Stimulated activated naive CD8-positive, alpha-beta T cell treated with anti-CD3 and anti-CD28 coated beads, Interleukin-15, amount 100 ng/mL, for 72 hours (primary cell): ENCODE measurements at regions not wholly inside any gene's neighbourhood (a gene's known extent, or its start where the extent isn't known, plus 50 kb on each side); places are given as distances from the start of the nearest gene placed in this dataset.
"Not testable (repeated sequence)": the region's sequence is repeated elsewhere in the genome, so short reads cannot be mapped to it uniquely, and the experiment has no call there.

Experiments
- ATAC-seq: fragments of 150-1000 bp; cut with Tn5 transposase; 2 replicates; pipeline ENCODE4 v1.10.0; 2021; ENCODE audit warnings: mild to moderate bottlenecking, moderate library complexity
- DNase-seq, 2 donors: peaks; one replicate each; pipeline ENCODE4 v3.0.0; 2021 to 2022
- H3K27ac Mint-ChIP-seq, 2 donors: one replicate each; pipeline ENCODE4 v1.8.0; 2022; ENCODE audit warnings: mild to moderate bottlenecking in 2 of 2, mixed read lengths in 2 of 2, moderate library complexity in 2 of 2
- H3K27me3 Mint-ChIP-seq: one replicate; pipeline ENCODE4 v1.8.0; 2022; ENCODE audit warnings: mixed read lengths
- H3K4me1 Mint-ChIP-seq: one replicate; pipeline ENCODE4 v1.8.0; 2022; ENCODE audit warnings: mild to moderate bottlenecking, mixed read lengths
- H3K4me3 Mint-ChIP-seq, 2 donors: one replicate each; pipeline ENCODE4 v1.8.0; 2022; ENCODE audit warnings: mild to moderate bottlenecking in 2 of 2, mixed read lengths in 2 of 2, moderate library complexity in 1 of 2
- H3K9me3 Mint-ChIP-seq, 2 donors: one replicate each; pipeline ENCODE4 v1.8.0; 2022; ENCODE audit warnings: mixed read lengths in 2 of 2

GRCh38 chr1:37169241-37169640 lies 134.9 kb upstream of the GRIK3 start:
- ATAC-seq (no peak), DNase-seq (no peak)
- Mint-ChIP-seq H3K4me1 (no peaks in the 10 kb centered on the region), H3K27me3 (peaks cover 14% of the 10 kb centered on the region), H3K9me3 (peaks cover 0 to 10% of the 10 kb centered on the region in 2 donors), H3K4me3 (no peak overlapping the region), H3K27ac (no peak overlapping the region)

DNA sequence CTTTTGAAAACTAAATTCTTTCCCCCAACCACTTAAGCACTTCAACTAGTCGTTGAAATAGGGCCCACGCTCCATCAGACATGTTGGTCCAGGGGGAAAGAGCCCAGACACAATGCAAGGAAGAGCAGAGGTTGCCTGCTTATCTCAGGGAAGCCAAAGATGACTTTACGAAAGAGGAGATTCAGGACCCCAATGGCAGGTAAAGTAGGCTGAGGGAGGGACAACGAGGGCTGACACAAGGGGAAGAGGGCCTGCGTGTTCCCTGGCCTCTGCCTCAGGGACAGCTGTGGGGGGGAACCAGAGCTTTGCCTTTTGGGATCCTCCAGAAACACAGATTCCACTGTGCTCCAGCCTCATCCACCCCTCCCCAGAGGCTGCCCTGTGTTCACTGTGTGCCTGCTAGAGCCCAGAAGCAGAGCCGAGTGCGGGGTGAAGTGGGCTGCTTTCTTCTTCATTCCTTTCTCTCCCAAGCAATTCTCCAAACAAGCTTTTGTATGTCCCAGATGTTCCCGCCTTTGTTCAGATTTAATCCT lies 135.5 kb upstream of the GRIK3 start:
- Mint-ChIP-seq H3K27ac (no peak overlapping the region), H3K4me1 (no peaks in the 10 kb centered on the region), H3K27me3 (peaks cover 14% of the 10 kb centered on the region), H3K9me3 (peaks cover 0 to 10% of the 10 kb centered on the region in 2 donors), H3K4me3 (no peak overlapping the region)
- no peak for DNase-seq
- no peak for ATAC-seq

DNA sequence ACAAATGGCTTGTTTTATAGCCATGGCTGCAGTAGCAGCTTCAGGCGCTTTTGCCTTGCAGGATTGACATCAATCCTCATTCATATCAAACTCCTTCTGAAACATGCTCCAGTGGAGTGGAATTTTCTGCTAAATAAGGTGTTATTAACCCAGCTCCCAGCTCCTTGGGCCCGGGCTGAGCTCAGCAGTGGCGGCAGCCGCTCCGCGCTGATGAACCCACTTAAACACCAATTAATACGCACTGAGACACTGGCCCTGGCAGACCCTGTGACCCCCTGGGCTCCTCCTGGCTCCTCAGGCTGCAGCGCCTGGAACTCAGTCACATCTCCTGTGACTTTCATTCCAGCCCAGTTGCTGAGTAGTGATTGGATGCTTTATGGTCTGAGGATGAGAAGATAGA lies 137.4 kb upstream of the GRIK3 start:
- H3K27me3 Mint-ChIP-seq: peaks cover 27% of the 10 kb centered on the region
- no peak for ATAC-seq
- H3K27ac Mint-ChIP-seq: no peak overlapping the region
- H3K4me1 Mint-ChIP-seq: no peaks in the 10 kb centered on the region
- no peak for DNase-seq
- H3K4me3 Mint-ChIP-seq: no peak overlapping the region
- peaks cover 0 to 5% of the 10 kb centered on the region in 2 donors for H3K9me3 Mint-ChIP-seq

GRCh38 chr1:37174341-37174740 lies 140.0 kb upstream of the GRIK3 start:
- no peak overlapping the region for H3K4me3 Mint-ChIP-seq
- H3K27ac Mint-ChIP-seq: no peak overlapping the region

GRCh38 chr1:37174876-37175275 lies 140.6 kb upstream of the GRIK3 start:
- no peaks in the 10 kb centered on the region for H3K9me3 Mint-ChIP-seq
- no peak overlapping the region for H3K4me3 Mint-ChIP-seq
- no peak for ATAC-seq
- DNase-seq: no peak
- H3K27ac Mint-ChIP-seq: no peak overlapping the region
- H3K27me3 Mint-ChIP-seq: peaks cover 35% of the 10 kb centered on the region
- no peaks in the 10 kb centered on the region for H3K4me1 Mint-ChIP-seq

More at GRCh38 chr1:37174341-37174740, 140.0 kb upstream of the GRIK3 start:
- peaks cover 35% of the 10 kb centered on the region for H3K27me3 Mint-ChIP-seq
- H3K9me3 Mint-ChIP-seq: no peaks in the 10 kb centered on the region
- H3K4me1 Mint-ChIP-seq: no peaks in the 10 kb centered on the region
- no peak for DNase-seq
- no peak for ATAC-seq

DNA sequence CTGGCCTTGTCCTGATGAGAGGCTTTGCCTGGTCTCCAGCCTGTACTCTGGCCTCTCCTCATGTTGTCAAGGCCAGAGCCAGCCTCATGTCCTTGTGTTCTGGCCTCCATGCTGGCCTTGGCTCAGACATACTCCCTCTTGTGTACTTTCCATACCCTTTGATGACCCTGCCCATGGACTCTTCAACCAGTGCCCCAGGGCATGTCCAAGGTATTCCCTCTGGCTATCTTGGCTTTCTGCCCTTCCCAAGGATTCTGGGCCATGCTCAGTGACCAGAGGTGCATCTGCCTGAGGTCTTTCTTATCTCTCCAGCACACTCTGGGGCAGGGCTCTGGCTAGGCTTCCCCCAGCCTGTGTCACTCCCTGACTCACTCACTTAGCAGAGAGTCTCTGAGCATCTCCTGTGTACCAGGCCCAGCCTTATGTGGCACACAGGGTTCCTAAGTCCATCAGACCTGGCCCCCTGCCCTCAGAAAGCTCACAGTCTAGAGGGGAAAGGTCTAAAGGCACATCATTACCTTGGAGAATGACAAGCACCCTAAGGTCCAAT lies 141.4 kb upstream of the GRIK3 start:
- no peak overlapping the region for H3K27ac Mint-ChIP-seq
- H3K27me3 Mint-ChIP-seq: peaks cover 38% of the 10 kb centered on the region
- H3K4me3 Mint-ChIP-seq: no peak overlapping the region
- no peak for DNase-seq
- H3K9me3 Mint-ChIP-seq: no peaks in the 10 kb centered on the region
- no peaks in the 10 kb centered on the region for H3K4me1 Mint-ChIP-seq
- no peak for ATAC-seq

GRCh38 chr1:37176269-37176668 lies 142.0 kb upstream of the GRIK3 start:
- no peak overlapping the region for H3K27ac Mint-ChIP-seq
- no peaks in the 10 kb centered on the region for H3K4me1 Mint-ChIP-seq
- no peaks in the 10 kb centered on the region for H3K9me3 Mint-ChIP-seq
- H3K27me3 Mint-ChIP-seq: peaks cover 43% of the 10 kb centered on the region
- no peak overlapping the region for H3K4me3 Mint-ChIP-seq
- DNase-seq: no peak
- ATAC-seq: no peak

- ATAC-seq: no peak
- peak in 1 of 2 donors; percentile 15 for DNase-seq
- Mint-ChIP-seq H3K4me1 (no peaks in the 10 kb centered on the region), H3K4me3 (no peak overlapping the region), H3K27me3 (peaks cover 51% of the 10 kb centered on the region), H3K27ac (no peak overlapping the region), H3K9me3 (peaks cover 0 to 1% of the 10 kb centered on the region in 2 donors)
These were observed 143.0 kb upstream of the GRIK3 start for GRCh38 chr1:37177230-37177864.

DNA sequence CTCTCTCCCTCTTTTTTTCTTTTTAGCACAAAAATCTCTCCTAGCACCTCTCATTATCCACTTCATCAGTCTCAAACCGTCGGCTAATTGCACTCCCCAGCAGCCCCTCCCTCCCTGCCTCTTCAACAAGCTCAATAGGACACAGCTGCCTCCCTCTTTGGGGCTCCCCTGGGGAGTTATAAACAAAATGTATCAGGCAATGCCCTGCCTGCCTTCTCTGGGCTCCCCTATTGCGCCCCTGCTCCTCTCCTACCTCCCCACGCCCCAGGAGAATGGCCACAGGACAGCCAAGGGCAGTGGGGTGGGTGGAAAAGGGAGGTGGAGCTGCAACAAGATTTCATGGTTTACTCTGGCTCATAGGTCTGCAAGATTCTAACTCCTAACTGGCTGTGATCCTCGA lies 147.1 kb upstream of the GRIK3 start:
- Mint-ChIP-seq H3K4me3 (no peak overlapping the region), H3K9me3 (peaks cover 0 to 7% of the 10 kb centered on the region in 2 donors), H3K27me3 (peaks cover 47% of the 10 kb centered on the region), H3K27ac (no peak overlapping the region), H3K4me1 (no peaks in the 10 kb centered on the region)
- ATAC-seq (no peak), DNase-seq (no peak)

GRCh38 chr1:37184789-37185188 lies 150.5 kb upstream of the GRIK3 start:
- no peak for DNase-seq
- Mint-ChIP-seq H3K9me3 (peaks cover 0 to 7% of the 10 kb centered on the region in 2 donors), H3K27ac (no peak overlapping the region), H3K4me1 (no peaks in the 10 kb centered on the region), H3K27me3 (peaks cover 29% of the 10 kb centered on the region), H3K4me3 (no peak overlapping the region)
- ATAC-seq: no peak

DNA sequence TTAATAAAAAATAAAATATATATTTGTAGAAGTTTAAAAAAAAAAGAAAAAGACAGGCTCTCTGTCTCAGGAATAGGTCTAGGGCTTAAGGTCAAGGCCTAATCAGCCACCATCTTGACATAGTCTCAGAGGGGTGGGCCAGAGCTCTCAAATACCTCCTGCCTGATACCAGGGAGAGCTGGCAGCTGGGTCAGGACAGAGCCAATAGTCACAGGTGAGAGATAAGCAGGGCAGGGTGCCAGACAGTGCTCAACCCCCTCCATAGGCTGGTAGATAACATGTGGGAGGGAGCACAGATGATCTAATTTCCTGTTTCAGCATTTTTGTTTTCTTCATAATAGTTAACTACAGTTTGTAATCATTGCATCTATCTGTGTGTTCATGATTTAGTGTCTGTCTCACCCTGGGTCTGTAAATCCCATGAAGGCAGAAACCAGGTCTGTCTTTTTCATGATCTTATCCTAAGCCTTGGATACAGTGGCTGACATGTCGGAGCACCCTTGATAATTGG lies 152.0 kb upstream of the GRIK3 start:
- no peak for DNase-seq
- peaks cover 29% of the 10 kb centered on the region for H3K27me3 Mint-ChIP-seq

GRCh38 chr1:37189111-37189510 lies 154.8 kb upstream of the GRIK3 start:
- Mint-ChIP-seq H3K4me3 (no peak overlapping the region), H3K4me1 (no peaks in the 10 kb centered on the region), H3K27me3 (peaks cover 32% of the 10 kb centered on the region), H3K9me3 (no peaks in the 10 kb centered on the region), H3K27ac (no peak overlapping the region)
- ATAC-seq (no peak), DNase-seq (no peak)

More for the DNA sequence above, 152.0 kb upstream of the GRIK3 start:
- Mint-ChIP-seq H3K9me3 (peaks cover 0 to 7% of the 10 kb centered on the region in 2 donors), H3K27ac (no peak overlapping the region), H3K4me1 (no peaks in the 10 kb centered on the region), H3K4me3 (no peak overlapping the region)
- ATAC-seq: no peak

GRCh38 chr1:37197411-37197810 lies 163.1 kb upstream of the GRIK3 start:
- H3K9me3 Mint-ChIP-seq: peaks cover 0 to 1% of the 10 kb centered on the region in 2 donors
- ATAC-seq: no peak
- no peak for DNase-seq
- H3K27ac Mint-ChIP-seq: no peak overlapping the region
- H3K27me3 Mint-ChIP-seq: peaks cover 42% of the 10 kb centered on the region
- H3K4me1 Mint-ChIP-seq: no peaks in the 10 kb centered on the region
- no peak overlapping the region for H3K4me3 Mint-ChIP-seq

DNA sequence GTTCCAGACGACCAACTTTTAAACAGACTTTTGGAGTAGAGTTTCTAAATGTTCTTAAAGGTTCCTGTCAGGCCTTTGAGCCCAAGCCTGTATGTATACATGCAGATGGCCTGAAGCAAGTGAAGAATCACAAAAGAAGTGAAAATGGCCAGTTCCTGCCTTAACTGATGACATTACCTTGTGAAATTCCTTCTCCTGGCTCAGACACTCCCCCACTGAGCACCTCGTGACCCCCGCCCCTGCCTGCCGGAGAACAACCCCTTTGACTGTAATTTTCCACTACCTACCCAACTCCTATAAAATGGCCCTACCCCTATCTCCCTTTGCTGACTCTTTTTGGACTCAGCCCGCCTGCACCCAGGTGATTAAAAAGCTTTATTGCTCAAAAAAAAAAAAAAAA lies 180.0 kb upstream of the GRIK3 start:
- H3K9me3 Mint-ChIP-seq: peaks cover 5 to 15% of the 10 kb centered on the region in 2 donors
- not testable (repeated sequence) for H3K27ac Mint-ChIP-seq, DNase-seq, H3K4me3 Mint-ChIP-seq, H3K4me1 Mint-ChIP-seq, ATAC-seq, H3K27me3 Mint-ChIP-seq

DNA sequence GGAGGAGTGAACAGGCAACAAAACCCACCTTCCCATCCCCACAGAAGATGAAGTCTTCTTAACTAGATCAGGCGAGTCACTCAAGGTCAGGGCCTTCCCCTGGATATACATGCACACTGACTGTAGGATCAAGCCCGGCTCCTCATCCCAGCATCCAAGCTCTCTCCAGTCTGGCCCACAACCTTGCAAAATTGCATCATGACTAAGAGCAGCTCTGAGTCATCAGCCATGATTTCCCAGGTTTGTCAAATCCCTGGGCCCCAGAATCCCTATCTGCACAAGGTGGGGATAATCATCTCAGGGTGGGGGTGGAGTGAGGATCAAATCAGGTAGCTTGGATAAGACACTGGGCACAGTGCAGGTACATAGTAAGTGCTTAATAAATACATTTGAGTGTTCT lies 199.3 kb upstream of the GRIK3 start:
- Mint-ChIP-seq H3K4me3 (no peak overlapping the region), H3K9me3 (no peaks in the 10 kb centered on the region), H3K27ac (no peak overlapping the region), H3K4me1 (no peaks in the 10 kb centered on the region), H3K27me3 (peaks cover 35% of the 10 kb centered on the region)
- ATAC-seq: no peak
- DNase-seq: no peak

DNA sequence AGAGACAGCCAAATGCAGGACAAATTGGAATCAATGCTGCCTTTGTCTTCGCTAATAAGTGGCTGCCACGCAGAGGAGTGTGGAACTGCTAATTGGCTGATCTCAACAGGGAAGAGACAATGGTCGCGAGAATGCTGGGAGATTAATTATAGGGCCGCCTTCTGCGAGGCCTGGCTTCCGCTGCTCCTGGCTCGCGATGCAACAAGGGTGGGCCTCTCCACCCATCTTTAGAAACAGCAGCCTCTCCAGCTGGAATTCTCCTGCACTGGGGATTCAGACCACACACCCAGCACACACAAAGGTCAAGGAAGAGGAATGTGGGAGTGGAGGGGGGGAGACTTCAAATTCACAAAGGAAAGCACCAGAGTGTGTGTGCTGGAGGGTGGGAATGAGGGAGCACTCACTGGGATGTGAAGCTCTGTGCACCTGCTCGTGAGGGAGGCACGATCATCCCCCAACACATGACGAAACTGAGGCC lies 200.7 kb upstream of the GRIK3 start:
- Mint-ChIP-seq H3K9me3 (no peaks in the 10 kb centered on the region), H3K4me1 (no peaks in the 10 kb centered on the region), H3K27ac (no peak overlapping the region), H3K4me3 (no peak overlapping the region), H3K27me3 (peaks cover 46% of the 10 kb centered on the region)
- ATAC-seq (no peak), DNase-seq (no peak)
